ENCODE measurements at regions not wholly inside any gene's neighbourhood (a gene's known extent, or its start where the extent isn't known, plus 50 kb on each side); places are given as distances from the start of the nearest gene placed in this dataset.

- TF ChIP-seq CHD7 (IDR thresholded peaks at IDR 0.05; ENCODE audit: insufficient replicate concordance, low read length): no peak
- TF ChIP-seq KDM1A (IDR thresholded peaks at IDR 0.05; ENCODE audit: borderline replicate concordance, low read length): no peak
- TF ChIP-seq POLR2AphosphoS5 (IDR thresholded peaks at IDR 0.05; ENCODE audit: low read depth, low read length): no peak
- TF ChIP-seq BACH1 (IDR thresholded peaks at IDR 0.05; ENCODE audit: low read length): no peak
- no peak for TF ChIP-seq TAF1 (IDR thresholded peaks at IDR 0.05; ENCODE audit: low read depth, low read length)
- no peak for TF ChIP-seq MAX (IDR thresholded peaks at IDR 0.05)
- no peak for TF ChIP-seq KDM4A (IDR thresholded peaks at IDR 0.05; ENCODE audit: low read depth, low read length, severe bottlenecking)
These were observed 322.3 kb upstream of the TBL1XR1 start (continued) for GRCh38 chr3:177519588-177519987.
